H9 (cell line): ENCODE measurements at regions not wholly inside any gene's neighbourhood (a gene's known extent, or its start where the extent isn't known, plus 50 kb on each side); places are given as distances from the start of the nearest gene placed in this dataset.

ENCODE experiments used
- DNase-seq: peaks from one replicate; pipeline ENCODE4 v3.0.0-alpha.2; 2017
- H2AFZ ChIP-seq: one replicate; pipeline ENCODE4 v1.6.1; 2013; ENCODE audit warnings: mild to moderate bottlenecking, low read length, control low read depth, moderate library complexity
- H2AK5ac ChIP-seq: 2 replicates; pipeline ENCODE4 v1.6.1; 2013; ENCODE audit warnings: low read length, control low read depth, mixed read lengths; ENCODE audit not compliant: insufficient read length
- H2BK120ac ChIP-seq: one replicate; pipeline ENCODE4 v1.6.1; 2013; ENCODE audit warnings: low read depth, mild to moderate bottlenecking, low read length, control low read depth, inconsistent platforms; ENCODE audit not compliant: poor library complexity, severe bottlenecking
- H2BK12ac ChIP-seq: 2 replicates; pipeline ENCODE4 v1.6.1; 2013; ENCODE audit warnings: low read length, control low read depth, mixed read lengths, low read depth; ENCODE audit not compliant: insufficient read length
- H2BK15ac ChIP-seq: 2 replicates; pipeline ENCODE4 v1.6.1; 2013; ENCODE audit warnings: low read depth, low read length, control low read depth
- H2BK20ac ChIP-seq: one replicate; pipeline ENCODE4 v1.6.1; 2013; ENCODE audit warnings: low read depth, mild to moderate bottlenecking, low read length, control low read depth, inconsistent platforms; ENCODE audit not compliant: poor library complexity, severe bottlenecking
- H2BK5ac ChIP-seq: 2 replicates; pipeline ENCODE4 v1.6.1; 2013; ENCODE audit warnings: low read length, control low read depth, mixed read lengths; ENCODE audit not compliant: insufficient read length
- H3K14ac ChIP-seq: 2 replicates; pipeline ENCODE4 v1.6.1; 2013; ENCODE audit warnings: low read length, control low read depth; ENCODE audit not compliant: insufficient read depth
- H3K18ac ChIP-seq: 2 replicates; pipeline ENCODE4 v1.6.1; 2013; ENCODE audit warnings: low read depth, mild to moderate bottlenecking, mixed read lengths, low read length, control low read depth; ENCODE audit not compliant: insufficient read length
- H3K23ac ChIP-seq: 2 replicates; pipeline ENCODE4 v1.6.1; 2013; ENCODE audit warnings: low read length, control low read depth, mixed read lengths, low read depth; ENCODE audit not compliant: insufficient read length
- H3K23me2 ChIP-seq: 2 replicates; pipeline ENCODE4 v1.6.1; 2013; ENCODE audit warnings: low read depth, mild to moderate bottlenecking, mixed read lengths, low read length, control low read depth; ENCODE audit not compliant: insufficient read length, poor library complexity, severe bottlenecking
- H3K27ac ChIP-seq: 2 replicates; pipeline ENCODE4 v1.5.1; 2013; ENCODE audit warnings: low read length, control low read depth, mixed read lengths, low read depth; ENCODE audit not compliant: insufficient read length
- H3K27me3 ChIP-seq: 2 replicates; pipeline ENCODE4 v1.6.1; 2013; ENCODE audit warnings: low read length, control low read depth, inconsistent platforms; ENCODE audit not compliant: insufficient read depth
- H3K4ac ChIP-seq: 2 replicates; pipeline ENCODE4 v1.6.1; 2013; ENCODE audit warnings: low read depth, mild to moderate bottlenecking, control low read depth, inconsistent platforms, low read length, moderate library complexity
- H3K4me1 ChIP-seq: 2 replicates; pipeline ENCODE4 v1.6.1; 2013; ENCODE audit warnings: low read length, control low read depth, inconsistent platforms; ENCODE audit not compliant: insufficient read depth
- H3K4me2 ChIP-seq: 2 replicates; pipeline ENCODE4 v1.6.1; 2013; ENCODE audit warnings: low read length, control low read depth, mixed read lengths; ENCODE audit not compliant: insufficient read length, insufficient read depth
- H3K56ac ChIP-seq: 2 replicates; pipeline ENCODE4 v1.6.1; 2013; ENCODE audit warnings: low read depth, mild to moderate bottlenecking, mixed read lengths, low read length, control low read depth; ENCODE audit not compliant: insufficient read length
- H3K79me1 ChIP-seq: 2 replicates; pipeline ENCODE4 v1.6.1; 2013; ENCODE audit warnings: low read depth, mild to moderate bottlenecking, moderate library complexity, low read length, control low read depth, inconsistent platforms; ENCODE audit not compliant: insufficient read depth, poor library complexity, severe bottlenecking
- H3K79me2 ChIP-seq: 2 replicates; pipeline ENCODE4 v1.6.1; 2013; ENCODE audit warnings: low read length, control low read depth, inconsistent platforms; ENCODE audit not compliant: insufficient read depth
- H3K9ac ChIP-seq: 2 replicates; pipeline ENCODE4 v1.6.1; 2013; ENCODE audit warnings: low read length, control low read depth, mixed read lengths; ENCODE audit not compliant: insufficient read length; ENCODE audit errors: extremely low read depth
- H3K9me3 ChIP-seq: one replicate; pipeline ENCODE4 v1.6.1; 2013; ENCODE audit warnings: low read depth, low read length, inconsistent platforms; ENCODE audit not compliant: control insufficient read depth
- H3T11ph ChIP-seq: one replicate; pipeline ENCODE4 v1.6.1; 2013; ENCODE audit warnings: mild to moderate bottlenecking, low read length, control low read depth, inconsistent platforms
- H4K20me1 ChIP-seq: one replicate; pipeline ENCODE4 v1.6.1; 2013; ENCODE audit not compliant: control insufficient read depth, insufficient read length, insufficient read depth
- H4K5ac ChIP-seq: 2 replicates; pipeline ENCODE4 v1.6.1; 2013; ENCODE audit warnings: low read depth, mild to moderate bottlenecking, mixed read lengths, low read length, control low read depth; ENCODE audit not compliant: insufficient read length
- H4K8ac ChIP-seq: replicated peaks from 2 replicates; pipeline ENCODE4 v1.6.1; 2013; ENCODE audit warnings: low read length, control low read depth, mixed read lengths, low read depth; ENCODE audit not compliant: insufficient read length
- H4K91ac ChIP-seq: 2 replicates; pipeline ENCODE4 v1.6.1; 2013; ENCODE audit warnings: low read depth, mild to moderate bottlenecking, moderate library complexity, mixed read lengths, low read length, control low read depth; ENCODE audit not compliant: insufficient read length
- H3K27ac Mint-ChIP-seq, 3 experiments: 2 replicates in 2 of 3; 3 replicates in 1 of 3; pipeline ENCODE4 v1.8.0; 2020 to 2021; ENCODE audit warnings: mixed read lengths in 3 of 3, mild to moderate bottlenecking in 1 of 3, moderate library complexity in 1 of 3
- H3K27me3 Mint-ChIP-seq: 2 replicates; pipeline ENCODE4 v1.8.0; 2021; ENCODE audit warnings: low read depth, mild to moderate bottlenecking, moderate library complexity, mixed read lengths
- H3K36me3 Mint-ChIP-seq, 3 experiments: 2 replicates in 2 of 3; 3 replicates in 1 of 3; pipeline ENCODE4 v1.8.0; 2020 to 2021; ENCODE audit warnings: low read depth in 3 of 3, mixed read lengths in 3 of 3; ENCODE audit not compliant: insufficient read depth in 1 of 3
- H3K4me1 Mint-ChIP-seq, 2 experiments: 2 replicates each; pipeline ENCODE4 v1.8.0; 2020; ENCODE audit warnings: mixed read lengths in 2 of 2
- H3K4me3 Mint-ChIP-seq, 2 experiments: 2 replicates in 1 of 2; 3 replicates in 1 of 2; pipeline ENCODE4 v1.8.0; 2020 to 2021; ENCODE audit warnings: mild to moderate bottlenecking in 2 of 2, mixed read lengths in 2 of 2, moderate library complexity in 1 of 2
- H3K9me3 Mint-ChIP-seq, 2 experiments: 2 replicates in 1 of 2; 3 replicates in 1 of 2; pipeline ENCODE4 v1.8.0; 2020; ENCODE audit warnings: mild to moderate bottlenecking in 2 of 2, mixed read lengths in 2 of 2, moderate library complexity in 1 of 2
- CTCF ChIP-seq: fragments of 200-600 bp; sonication (generic); conservative IDR thresholded peaks from 3 replicates; pipeline ENCODE4 v1.8.0; 2021; ENCODE audit warnings: antibody characterized with exemption, mild to moderate bottlenecking
- WGBS: extraction: QIAGEN DNeasy Blood & Tissue Kit; methylation state at CpG from one replicate; pipeline ENCODE4 v1.1.7; 2013; ENCODE audit warnings: missing lambda C conversion rate, low lambda C conversion rate, mixed read lengths; ENCODE audit not compliant: insufficient read length; ENCODE audit errors: extremely low coverage; 5-methylcytosine and 5-hydroxymethylcytosine counted together

- Histone ChIP-seq H2AK5ac (no peak overlapping the region), H3K18ac (no peak overlapping the region), H2BK20ac (no peak overlapping the region), H3T11ph (no peak overlapping the region), H3K14ac (no peak overlapping the region), H3K27me3 (peaks cover 90% of the 10 kb centered on the region), H3K4me2 (no peak overlapping the region), H3K9me3 (no peaks in the 10 kb centered on the region), H2AFZ (no peak overlapping the region), H2BK120ac (no peak overlapping the region), H4K91ac (no peak overlapping the region), H4K8ac (no peak overlapping the region), H4K20me1 (no peaks in the 10 kb centered on the region), H3K9ac (no peak overlapping the region), H3K23me2 (no peaks in the 10 kb centered on the region), H4K5ac (no peak overlapping the region), H2BK15ac (no peak overlapping the region), H2BK5ac (no peak overlapping the region), H3K4ac (no peak overlapping the region), H3K27ac (no peak overlapping the region), H3K79me1 (no peaks in the 10 kb centered on the region), H3K79me2 (no peaks in the 10 kb centered on the region), H3K23ac (no peak overlapping the region), H2BK12ac (no peak overlapping the region), H3K56ac (no peak overlapping the region), H3K4me1 (no peaks in the 10 kb centered on the region; the same call in 1 of the 2 replicates)
- no peak for TF ChIP-seq CTCF
- no peaks in the 10 kb centered on the region for H3K36me3 Mint-ChIP-seq
- no peak overlapping the region; a peak in 1 of 5 replicates for H3K4me3 Mint-ChIP-seq
- peaks cover 0 to 16% of the 10 kb centered on the region in 2 experiments; a peak in 3 of 5 replicates for H3K9me3 Mint-ChIP-seq
- WGBS, result no CpG with 5 or more reads among the region's 5 CpGs
- peaks cover 100% of the 10 kb centered on the region for H3K27me3 Mint-ChIP-seq
- peaks cover 61 to 67% of the 10 kb centered on the region in 2 experiments for H3K4me1 Mint-ChIP-seq
- no peak for DNase-seq
- H3K27ac Mint-ChIP-seq, result no peak overlapping the region
These were observed 156.1 kb downstream of the TRIM27 start for GRCh38 chr6:28767691-28768090.
